SJSA1 (cell line): ENCODE measurements at regions not wholly inside any gene's neighbourhood (a gene's known extent, or its start where the extent isn't known, plus 50 kb on each side); places are given as distances from the start of the nearest gene placed in this dataset.
A peak's percentile ranks its signal among the peaks of the same experiment; 100 is the strongest.
"Not testable (repeated sequence)": the region's sequence is repeated elsewhere in the genome, so short reads cannot be mapped to it uniquely, and the experiment has no call there.

Source experiments
- DNase-seq, 2 experiments: peaks; one replicate each; pipeline ENCODE4 v3.0.0-alpha.2; 2015 to 2020; ENCODE audit warnings: low spot score in 2 of 2, low read depth in 1 of 2
- H3K27ac ChIP-seq: fragments of 250-450 bp; sonication (Bioruptor Pico); 2 replicates; pipeline ENCODE4 v1.5.1; 2020; ENCODE audit warnings: mild to moderate bottlenecking, moderate library complexity
- H3K27me3 ChIP-seq: fragments of 250-450 bp; sonication (Bioruptor Pico); replicated peaks from 2 replicates; pipeline ENCODE4 v1.5.1; 2020; ENCODE audit warnings: mild to moderate bottlenecking, moderate library complexity
- H3K36me3 ChIP-seq: fragments of 250-450 bp; sonication (Bioruptor Pico); 2 replicates; pipeline ENCODE4 v1.5.1; 2020; ENCODE audit warnings: mild to moderate bottlenecking
- H3K4me1 ChIP-seq: fragments of 250-450 bp; sonication (Bioruptor Pico); replicated peaks from 2 replicates; pipeline ENCODE4 v1.6.1; 2021; ENCODE audit warnings: mild to moderate bottlenecking
- H3K4me3 ChIP-seq: fragments of 250-450 bp; sonication (Bioruptor Pico); 2 replicates; pipeline ENCODE4 v1.5.1; 2020; ENCODE audit warnings: mild to moderate bottlenecking
- H3K9me3 ChIP-seq: fragments of 250-450 bp; sonication (Bioruptor Pico); replicated peaks from 2 replicates; pipeline ENCODE4 v1.5.1; 2020; ENCODE audit warnings: mild to moderate bottlenecking

- DNase-seq: no peak
- Histone ChIP-seq H3K27ac (no peak overlapping the region), H3K9me3 (no peaks in the 10 kb centered on the region), H3K4me1 (no peaks in the 10 kb centered on the region), H3K27me3 (no peaks in the 10 kb centered on the region), H3K4me3 (no peak overlapping the region), H3K36me3 (no peaks in the 10 kb centered on the region)
Measured at GRCh38 chr17:6269478-6269877, 165.4 kb downstream of the AIPL1 start.

DNA sequence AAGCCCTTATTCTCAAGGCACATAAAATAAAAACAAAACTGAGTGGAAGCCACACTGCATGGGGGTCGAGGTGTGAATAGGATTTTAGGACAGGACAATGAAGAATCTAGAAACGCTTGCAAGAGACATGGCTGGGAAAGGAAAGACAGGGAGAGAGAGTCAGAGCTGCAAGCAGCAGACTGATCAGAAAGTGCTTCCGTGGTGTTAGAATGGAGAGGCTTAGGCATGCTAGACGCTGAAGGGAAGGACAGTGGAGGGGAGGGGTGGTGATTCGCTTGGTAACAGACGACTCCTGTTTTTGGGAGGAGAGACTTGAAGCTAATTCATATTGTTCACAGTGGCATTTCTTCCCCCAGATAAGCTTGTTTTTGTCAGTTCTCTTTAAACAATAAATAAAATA, 173.5 kb downstream of the AIPL1 start:
- no peak overlapping the region for H3K4me3 ChIP-seq

GRCh38 chr17:6259899-6260298, 175.0 kb downstream of the AIPL1 start:
- Histone ChIP-seq H3K27me3 (no peaks in the 10 kb centered on the region), H3K9me3 (no peaks in the 10 kb centered on the region), H3K4me3 (no peak overlapping the region), H3K27ac (no peak overlapping the region), H3K4me1 (peaks cover 13% of the 10 kb centered on the region), H3K36me3 (no peaks in the 10 kb centered on the region)
- DNase-seq: no peak

More for the DNA sequence above, 173.5 kb downstream of the AIPL1 start:
- Histone ChIP-seq H3K4me1 (peaks cover 13% of the 10 kb centered on the region), H3K27ac (no peak overlapping the region), H3K9me3 (no peaks in the 10 kb centered on the region), H3K36me3 (no peaks in the 10 kb centered on the region), H3K27me3 (no peaks in the 10 kb centered on the region)
- DNase-seq: no peak

DNA sequence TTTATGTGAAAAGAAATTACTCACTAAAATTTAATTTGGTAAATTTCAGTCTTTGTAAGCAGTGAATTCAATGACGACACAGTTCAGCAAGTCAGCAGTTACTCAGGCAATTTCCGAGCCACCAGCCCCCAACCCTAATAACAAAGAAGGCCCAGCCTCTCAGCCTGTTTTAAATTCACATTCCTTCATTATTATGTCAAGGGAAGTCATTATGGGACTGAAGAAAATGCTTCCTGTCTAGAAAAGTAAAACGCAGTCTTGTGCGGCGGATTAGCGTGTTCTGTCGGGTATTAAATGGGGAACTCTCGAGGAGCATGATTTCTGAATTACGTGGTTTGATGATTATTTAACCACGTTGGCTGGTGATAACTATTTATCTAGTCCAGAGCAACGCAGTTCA, 177.6 kb downstream of the AIPL1 start:
- Histone ChIP-seq H3K4me3 (no peak overlapping the region), H3K27me3 (no peaks in the 10 kb centered on the region), H3K9me3 (no peaks in the 10 kb centered on the region), H3K27ac (peak overlapping the region; percentile 56), H3K4me1 (peaks cover 13% of the 10 kb centered on the region), H3K36me3 (no peaks in the 10 kb centered on the region)
- peak in 1 of 2 experiments; percentile 34 for DNase-seq

- H3K9me3 ChIP-seq: no peaks in the 10 kb centered on the region
- peaks cover 13% of the 10 kb centered on the region for H3K4me1 ChIP-seq
- no peak overlapping the region for H3K4me3 ChIP-seq
- no peak overlapping the region for H3K27ac ChIP-seq
- H3K36me3 ChIP-seq: no peaks in the 10 kb centered on the region
- DNase-seq: no peak
- H3K27me3 ChIP-seq: no peaks in the 10 kb centered on the region
Measured at GRCh38 chr17:6255322-6255721, 179.6 kb downstream of the AIPL1 start.

DNA sequence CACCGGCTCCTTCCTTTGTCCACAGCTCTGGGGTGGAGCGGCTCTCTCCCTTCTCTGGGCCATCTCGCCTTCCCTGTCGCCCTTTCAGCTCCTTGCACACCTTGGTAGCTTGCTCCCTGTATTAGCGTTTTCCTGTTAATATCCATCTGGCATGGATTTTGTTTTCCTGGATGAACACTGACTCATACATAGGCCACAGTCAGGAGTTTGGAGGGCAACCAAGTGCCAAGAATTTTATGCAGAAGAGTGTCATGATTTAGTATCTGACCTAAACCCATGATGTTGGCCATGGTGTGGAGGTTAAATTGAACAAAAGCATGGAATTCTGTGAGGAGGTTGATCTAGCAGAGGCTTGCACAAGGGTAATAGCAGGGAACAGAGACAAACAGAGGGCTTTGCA, 180.9 kb downstream of the AIPL1 start:
- H3K27me3 ChIP-seq: peaks cover 4% of the 10 kb centered on the region; the same call in 1 of the 2 replicates
- peaks cover 13% of the 10 kb centered on the region for H3K4me1 ChIP-seq
- DNase-seq: no peak
- H3K36me3 ChIP-seq: no peaks in the 10 kb centered on the region
- no peak overlapping the region for H3K27ac ChIP-seq
- no peak overlapping the region for H3K4me3 ChIP-seq
- H3K9me3 ChIP-seq: no peaks in the 10 kb centered on the region

DNA sequence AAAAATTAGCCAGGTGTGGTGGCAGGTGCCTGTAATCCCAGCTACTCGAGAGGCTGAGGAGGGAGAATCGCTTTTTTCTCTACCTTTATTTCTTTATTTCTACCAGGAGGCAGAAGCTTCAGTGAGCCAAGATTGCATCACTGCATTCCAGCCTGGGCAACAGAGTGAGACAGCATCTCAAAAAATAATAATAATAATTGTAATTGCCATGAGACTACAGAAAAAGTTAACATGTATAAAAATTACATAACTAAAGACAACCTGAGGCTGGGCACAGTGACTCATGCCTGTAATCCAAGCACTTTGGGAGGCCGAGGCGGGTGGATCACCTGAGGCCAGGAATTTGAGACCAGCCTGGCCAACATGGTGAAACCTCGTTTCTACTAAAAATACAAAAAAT, 181.5 kb downstream of the WSCD1 start:
- not testable (repeated sequence) for H3K27ac ChIP-seq, H3K36me3 ChIP-seq, H3K4me1 ChIP-seq, DNase-seq, H3K9me3 ChIP-seq, H3K27me3 ChIP-seq, H3K4me3 ChIP-seq

DNA sequence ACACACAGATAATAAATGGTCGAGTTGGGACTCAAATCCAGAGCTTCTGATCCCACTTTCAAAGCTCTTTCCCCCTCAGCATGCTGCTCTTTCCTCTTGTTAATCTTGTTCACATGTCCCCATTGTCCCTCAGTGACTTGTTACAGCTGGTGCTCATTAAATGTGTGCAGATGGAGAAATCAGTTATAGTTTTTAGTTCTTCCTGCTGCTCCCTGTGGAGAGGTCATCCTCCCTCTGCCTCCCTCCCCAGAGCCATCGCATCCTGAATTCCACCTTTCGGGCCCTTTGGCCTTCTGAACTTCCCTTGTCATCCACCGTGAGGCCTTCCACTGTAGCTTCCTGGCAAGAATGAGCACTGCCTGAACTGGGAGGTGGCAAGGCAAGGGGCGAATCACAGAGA, 179.6 kb downstream of the WSCD1 start:
- Histone ChIP-seq H3K4me1 (no peaks in the 10 kb centered on the region), H3K9me3 (no peaks in the 10 kb centered on the region), H3K27me3 (peaks cover 4% of the 10 kb centered on the region; the same call in 1 of the 2 replicates), H3K36me3 (no peaks in the 10 kb centered on the region), H3K4me3 (no peak overlapping the region), H3K27ac (no peak overlapping the region)
- no peak for DNase-seq

DNA sequence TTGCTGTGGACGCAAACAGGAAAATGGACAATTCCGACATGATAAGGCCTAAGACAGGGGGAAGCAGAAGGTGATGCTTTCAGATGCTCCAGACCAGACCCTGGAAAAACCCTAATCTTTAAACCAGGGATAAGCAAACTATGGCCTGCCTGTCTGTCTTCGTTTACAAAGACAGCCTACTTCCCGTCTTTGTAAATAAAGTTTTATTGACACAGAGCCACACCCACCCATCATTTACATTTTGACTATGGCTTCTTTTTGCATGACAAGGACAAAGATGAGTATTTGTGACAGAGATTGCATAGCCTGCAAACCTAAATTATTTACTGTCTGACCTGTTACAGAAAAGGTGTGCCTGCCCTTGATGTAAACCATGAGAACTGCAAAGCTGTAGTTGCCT, 177.9 kb downstream of the WSCD1 start:
- no peak for DNase-seq
- no peak overlapping the region for H3K4me3 ChIP-seq
- H3K4me1 ChIP-seq: no peaks in the 10 kb centered on the region
- H3K27me3 ChIP-seq: peaks cover 4% of the 10 kb centered on the region; the same call in 1 of the 2 replicates
- no peaks in the 10 kb centered on the region for H3K36me3 ChIP-seq
- H3K27ac ChIP-seq: no peak overlapping the region
- no peaks in the 10 kb centered on the region for H3K9me3 ChIP-seq

DNA sequence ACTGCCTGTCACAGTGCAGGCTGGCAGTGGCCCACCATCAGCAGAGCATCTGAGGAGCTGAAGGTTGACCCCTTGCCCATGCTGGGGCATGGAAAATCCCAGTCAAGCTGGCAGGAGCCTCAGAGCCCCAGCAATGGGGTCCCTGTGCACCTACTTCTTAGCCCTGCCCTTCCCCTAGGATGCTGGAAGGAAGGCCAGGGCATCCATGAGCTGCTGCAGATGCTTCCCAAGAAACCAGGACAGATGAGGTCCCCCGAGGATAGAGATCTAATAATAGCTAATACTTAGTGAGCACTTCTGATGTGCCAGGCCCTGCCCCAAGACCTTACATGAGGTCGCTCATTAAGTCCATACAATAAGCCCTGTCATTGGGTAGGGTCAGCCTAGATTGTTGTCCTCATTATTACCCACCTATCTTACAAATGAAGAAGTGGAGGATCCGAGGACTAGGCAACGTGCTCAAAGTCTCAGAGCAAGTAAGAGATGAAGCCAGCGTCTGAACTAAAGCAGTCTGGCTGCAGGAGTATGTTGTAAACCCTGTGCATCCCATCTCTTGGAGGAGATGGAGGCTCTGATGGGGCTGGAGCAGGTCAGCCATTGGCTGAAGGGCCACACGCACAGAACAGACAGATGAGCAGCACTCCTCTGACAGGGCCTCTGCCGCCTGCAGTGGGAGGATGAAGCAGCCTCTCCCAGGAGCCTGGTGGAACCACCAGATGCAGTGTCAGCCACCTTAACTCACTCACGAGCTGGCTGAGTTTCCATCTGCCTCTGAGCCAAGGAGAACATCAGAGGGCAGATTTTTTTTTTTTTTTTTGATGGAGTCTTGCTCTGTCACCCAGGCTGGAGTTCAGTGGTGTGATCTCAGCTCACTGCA, 175.4 kb downstream of the WSCD1 start:
- no peak for DNase-seq
- H3K4me3 ChIP-seq: no peak overlapping the region
- H3K27ac ChIP-seq: no peak overlapping the region
- H3K36me3 ChIP-seq: no peaks in the 10 kb centered on the region
- H3K9me3 ChIP-seq: no peaks in the 10 kb centered on the region
- H3K27me3 ChIP-seq: peaks cover 4% of the 10 kb centered on the region; the same call in 1 of the 2 replicates
- H3K4me1 ChIP-seq: peaks cover 10% of the 10 kb centered on the region

- Histone ChIP-seq H3K4me1 (peaks cover 13% of the 10 kb centered on the region), H3K9me3 (no peaks in the 10 kb centered on the region), H3K36me3 (no peaks in the 10 kb centered on the region), H3K4me3 (no peak overlapping the region), H3K27me3 (peaks cover 4% of the 10 kb centered on the region; the same call in 1 of the 2 replicates), H3K27ac (no peak overlapping the region)
- no peak for DNase-seq
Measured at GRCh38 chr17:6244796-6245195, 174.6 kb downstream of the WSCD1 start.

- Histone ChIP-seq H3K4me3 (no peak overlapping the region), H3K9me3 (no peaks in the 10 kb centered on the region), H3K27me3 (no peaks in the 10 kb centered on the region; the same call in 1 of the 2 replicates), H3K4me1 (peaks cover 14% of the 10 kb centered on the region), H3K27ac (no peak overlapping the region), H3K36me3 (no peaks in the 10 kb centered on the region)
- no peak for DNase-seq
Measured at GRCh38 chr17:6244253-6244652, 174.1 kb downstream of the WSCD1 start.

- H3K9me3 ChIP-seq: no peaks in the 10 kb centered on the region
- H3K4me1 ChIP-seq: peaks cover 14% of the 10 kb centered on the region
- H3K36me3 ChIP-seq: no peaks in the 10 kb centered on the region
- no peak overlapping the region for H3K4me3 ChIP-seq
- H3K27me3 ChIP-seq: no peaks in the 10 kb centered on the region; the same call in 1 of the 2 replicates
- DNase-seq: no peak
- no peak overlapping the region for H3K27ac ChIP-seq
Measured at GRCh38 chr17:6243186-6243585, 173.0 kb downstream of the WSCD1 start.

DNA sequence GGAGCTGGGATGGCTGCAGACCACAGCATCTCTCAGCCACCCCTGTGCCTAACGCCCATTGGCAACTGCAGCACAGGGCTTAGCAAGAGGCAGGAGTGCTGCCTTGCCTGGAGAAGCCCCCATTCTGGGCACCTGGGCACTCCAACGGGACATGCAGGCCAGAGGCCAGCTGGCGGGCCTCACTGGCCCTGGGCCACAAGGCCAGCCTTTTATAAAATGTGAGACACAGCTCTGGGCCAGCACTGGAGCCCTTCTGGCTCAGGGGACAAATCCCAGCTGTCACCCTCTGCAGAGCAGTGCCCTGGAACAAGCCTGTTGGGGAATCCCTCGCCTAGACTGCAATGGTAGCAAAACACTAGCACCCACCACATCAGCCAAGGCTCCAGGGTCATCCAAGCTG, 171.8 kb downstream of the WSCD1 start:
- Histone ChIP-seq H3K4me1 (peaks cover 14% of the 10 kb centered on the region), H3K27me3 (peaks cover 4% of the 10 kb centered on the region; the same call in 1 of the 2 replicates), H3K27ac (no peak overlapping the region), H3K9me3 (no peaks in the 10 kb centered on the region), H3K4me3 (no peak overlapping the region), H3K36me3 (no peaks in the 10 kb centered on the region)
- DNase-seq: no peak
